Esophagus squamous epithelium (tissue), 4 donors: ENCODE measurements at regions not wholly inside any gene's neighbourhood (a gene's known extent, or its start where the extent isn't known, plus 50 kb on each side); places are given as distances from the start of the nearest gene placed in this dataset.

Source experiments
- POLR2A ChIP-seq, 4 donors: fragments of 450-650 bp; IDR thresholded peaks; one replicate each; pipeline ENCODE4 v1.6.1; 2017; ENCODE audit warnings: antibody characterized with exemption in 4 of 4, mild to moderate bottlenecking in 4 of 4, moderate library complexity in 3 of 4
- TF ChIP-seq, protein P1 (sequence below), 6 experiments: fragments of 450-650 bp in 4 of 6; fragments of 200-600 bp in 2 of 6; sonication (generic) in 2 of 6; IDR thresholded peaks; one replicate each; pipeline ENCODE4 v1.5.1; 2016 to 2019; ENCODE audit warnings: antibody characterized with exemption in 6 of 6, mild to moderate bottlenecking in 4 of 6, moderate library complexity in 4 of 6

DNA sequence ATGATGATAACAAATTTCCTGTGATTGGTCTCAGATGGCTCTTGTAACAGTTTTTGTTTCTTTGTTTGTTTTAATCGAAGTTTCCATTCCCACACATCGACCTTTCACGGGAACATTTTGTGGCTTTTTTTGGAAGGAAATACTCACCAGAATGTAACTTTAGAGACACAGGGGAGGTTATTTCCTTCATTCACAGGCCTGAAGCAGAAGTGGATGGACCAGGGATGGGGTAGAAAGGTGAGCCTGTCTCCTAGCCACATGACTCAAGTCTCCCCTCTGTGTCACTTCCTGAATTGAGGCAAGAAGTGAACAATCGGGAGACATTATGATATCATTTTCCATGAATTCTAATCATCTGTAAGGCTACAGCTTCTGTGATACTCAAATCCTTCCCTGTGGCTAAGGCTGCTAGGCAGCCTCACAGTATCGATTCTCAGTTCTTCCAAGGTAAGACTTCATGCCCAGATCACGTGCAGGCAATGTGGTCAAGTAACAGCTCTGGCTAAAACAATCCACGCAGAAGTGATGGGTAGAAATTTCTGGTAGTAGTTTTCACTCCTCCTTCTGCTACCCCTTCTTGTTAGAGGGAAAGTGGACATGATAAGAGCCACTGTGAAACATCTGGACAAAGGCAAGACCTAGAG is 203.9 kb upstream of the NEBL start:
- TF ChIP-seq, protein P1, sequence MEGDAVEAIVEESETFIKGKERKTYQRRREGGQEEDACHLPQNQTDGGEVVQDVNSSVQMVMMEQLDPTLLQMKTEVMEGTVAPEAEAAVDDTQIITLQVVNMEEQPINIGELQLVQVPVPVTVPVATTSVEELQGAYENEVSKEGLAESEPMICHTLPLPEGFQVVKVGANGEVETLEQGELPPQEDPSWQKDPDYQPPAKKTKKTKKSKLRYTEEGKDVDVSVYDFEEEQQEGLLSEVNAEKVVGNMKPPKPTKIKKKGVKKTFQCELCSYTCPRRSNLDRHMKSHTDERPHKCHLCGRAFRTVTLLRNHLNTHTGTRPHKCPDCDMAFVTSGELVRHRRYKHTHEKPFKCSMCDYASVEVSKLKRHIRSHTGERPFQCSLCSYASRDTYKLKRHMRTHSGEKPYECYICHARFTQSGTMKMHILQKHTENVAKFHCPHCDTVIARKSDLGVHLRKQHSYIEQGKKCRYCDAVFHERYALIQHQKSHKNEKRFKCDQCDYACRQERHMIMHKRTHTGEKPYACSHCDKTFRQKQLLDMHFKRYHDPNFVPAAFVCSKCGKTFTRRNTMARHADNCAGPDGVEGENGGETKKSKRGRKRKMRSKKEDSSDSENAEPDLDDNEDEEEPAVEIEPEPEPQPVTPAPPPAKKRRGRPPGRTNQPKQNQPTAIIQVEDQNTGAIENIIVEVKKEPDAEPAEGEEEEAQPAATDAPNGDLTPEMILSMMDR (IDR thresholded peaks at IDR 0.05), result no peak
- TF ChIP-seq POLR2A (IDR thresholded peaks at IDR 0.05), result no peak
